Activated CD4-positive, alpha-beta T cell treated with anti-CD3 and anti-CD28 coated beads, Interleukin-2, amount 50 U/mL, for 48 hours (primary cell): ENCODE measurements at regions not wholly inside any gene's neighbourhood (a gene's known extent, or its start where the extent isn't known, plus 50 kb on each side); places are given as distances from the start of the nearest gene placed in this dataset.

Source experiments
- DNase-seq, 2 experiments: peaks; one replicate each; pipeline ENCODE4 v3.0.0-alpha.2; 2020

GRCh38 chr15:94769089-94769488 is 537.7 kb downstream of the MCTP2 start:
- no peak for DNase-seq

GRCh38 chr15:94770199-94770598 is 538.8 kb downstream of the MCTP2 start:
- no peak for DNase-seq

GRCh38 chr15:94777037-94777436 is 545.7 kb downstream of the MCTP2 start:
- no peak for DNase-seq

- DNase-seq = no peak
Observed at GRCh38 chr15:94778840-94779239, 547.5 kb downstream of the MCTP2 start.

GRCh38 chr15:94780166-94780565 is 548.8 kb downstream of the MCTP2 start:
- DNase-seq = no peak

- no peak for DNase-seq
Observed at GRCh38 chr15:94785091-94785490, 553.7 kb downstream of the MCTP2 start.

- DNase-seq = no peak
Observed at GRCh38 chr15:94791008-94791407, 559.6 kb downstream of the MCTP2 start.

GRCh38 chr15:94791510-94791909 is 560.1 kb downstream of the MCTP2 start:
- DNase-seq = no peak

- no peak for DNase-seq
Observed at GRCh38 chr15:94792196-94792595, 560.8 kb downstream of the MCTP2 start.

GRCh38 chr15:94793207-94793606 is 561.8 kb downstream of the MCTP2 start:
- DNase-seq = no peak

GRCh38 chr15:94793641-94794040 is 562.3 kb downstream of the MCTP2 start:
- DNase-seq = no peak

- DNase-seq = no peak
Observed at GRCh38 chr15:94804613-94805012, 573.3 kb downstream of the MCTP2 start.

GRCh38 chr15:94815110-94815731 is 583.9 kb downstream of the MCTP2 start:
- no peak for DNase-seq

- DNase-seq = no peak
Observed at GRCh38 chr15:94815914-94816313, 584.6 kb downstream of the MCTP2 start.

GRCh38 chr15:94829887-94830884 is 598.8 kb downstream of the MCTP2 start:
- DNase-seq = no peak

- no peak for DNase-seq
Observed at GRCh38 chr15:94834000-94834399, 602.6 kb downstream of the MCTP2 start.

- DNase-seq = no peak
Observed at GRCh38 chr15:94834494-94834893, 603.1 kb downstream of the MCTP2 start.

- DNase-seq = no peak
Observed at GRCh38 chr15:94838281-94838680, 606.9 kb downstream of the MCTP2 start.

GRCh38 chr15:94840794-94841783 is 609.7 kb downstream of the MCTP2 start:
- no peak for DNase-seq

GRCh38 chr15:94843060-94843459 is 611.7 kb downstream of the MCTP2 start:
- DNase-seq = no peak

GRCh38 chr15:94844198-94844537 is 612.8 kb downstream of the MCTP2 start:
- no peak for DNase-seq

GRCh38 chr15:94844538-94845389 is 613.4 kb downstream of the MCTP2 start:
- no peak for DNase-seq
